NB4 (cell line): ENCODE measurements at regions not wholly inside any gene's neighbourhood (a gene's known extent, or its start where the extent isn't known, plus 50 kb on each side); places are given as distances from the start of the nearest gene placed in this dataset.

Experiments
- POLR2A ChIP-seq: IDR thresholded peaks from 2 replicates; pipeline ENCODE4 v1.6.1; 2011; ENCODE audit warnings: mild to moderate bottlenecking; ENCODE audit not compliant: insufficient read length; ENCODE audit errors: extremely low read depth
- TF ChIP-seq, protein P1 (sequence below): IDR thresholded peaks from one replicate; pipeline ENCODE4 v1.5.1; 2012; ENCODE audit warnings: low read depth, low read length

DNA sequence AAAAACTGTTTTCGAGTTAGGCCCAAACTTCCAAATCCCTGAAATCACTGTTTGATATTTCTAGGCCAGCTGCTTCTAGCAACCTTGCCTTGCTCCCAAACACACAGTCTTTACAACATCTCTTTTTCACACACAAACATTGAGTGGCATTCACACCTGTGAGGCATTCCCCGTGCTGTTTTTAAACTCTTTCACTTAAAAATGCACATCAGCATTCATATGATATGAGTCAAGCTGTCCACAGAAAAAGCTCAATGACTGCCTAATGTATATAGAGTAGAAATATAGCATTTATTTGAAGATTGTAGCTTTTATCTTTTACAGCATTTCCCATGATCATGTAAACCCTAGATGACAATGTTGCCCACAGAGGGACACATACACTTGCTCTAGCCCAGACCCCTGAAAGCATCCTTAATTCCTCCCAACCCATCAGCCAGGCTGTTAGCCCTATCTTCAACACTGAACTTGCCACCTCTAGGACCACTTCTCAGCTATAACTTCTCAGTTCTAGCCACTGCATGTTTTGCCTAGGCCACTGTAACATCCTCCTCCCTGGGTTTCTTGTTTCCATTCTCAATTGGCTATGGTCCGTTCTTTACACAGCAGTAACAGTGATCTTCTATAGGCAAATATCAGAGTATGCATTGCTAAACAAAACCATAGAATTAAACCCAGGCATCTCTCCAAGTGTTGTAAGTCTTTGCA is 782.6 kb downstream of the DIPK2A start:
- TF ChIP-seq, protein P1, sequence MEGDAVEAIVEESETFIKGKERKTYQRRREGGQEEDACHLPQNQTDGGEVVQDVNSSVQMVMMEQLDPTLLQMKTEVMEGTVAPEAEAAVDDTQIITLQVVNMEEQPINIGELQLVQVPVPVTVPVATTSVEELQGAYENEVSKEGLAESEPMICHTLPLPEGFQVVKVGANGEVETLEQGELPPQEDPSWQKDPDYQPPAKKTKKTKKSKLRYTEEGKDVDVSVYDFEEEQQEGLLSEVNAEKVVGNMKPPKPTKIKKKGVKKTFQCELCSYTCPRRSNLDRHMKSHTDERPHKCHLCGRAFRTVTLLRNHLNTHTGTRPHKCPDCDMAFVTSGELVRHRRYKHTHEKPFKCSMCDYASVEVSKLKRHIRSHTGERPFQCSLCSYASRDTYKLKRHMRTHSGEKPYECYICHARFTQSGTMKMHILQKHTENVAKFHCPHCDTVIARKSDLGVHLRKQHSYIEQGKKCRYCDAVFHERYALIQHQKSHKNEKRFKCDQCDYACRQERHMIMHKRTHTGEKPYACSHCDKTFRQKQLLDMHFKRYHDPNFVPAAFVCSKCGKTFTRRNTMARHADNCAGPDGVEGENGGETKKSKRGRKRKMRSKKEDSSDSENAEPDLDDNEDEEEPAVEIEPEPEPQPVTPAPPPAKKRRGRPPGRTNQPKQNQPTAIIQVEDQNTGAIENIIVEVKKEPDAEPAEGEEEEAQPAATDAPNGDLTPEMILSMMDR, result no peak
- no peak for TF ChIP-seq POLR2A
